HepG2 (cell line): ENCODE measurements at regions not wholly inside any gene's neighbourhood (a gene's known extent, or its start where the extent isn't known, plus 50 kb on each side); places are given as distances from the start of the nearest gene placed in this dataset.
"Not testable (repeated sequence)": the region's sequence is repeated elsewhere in the genome, so short reads cannot be mapped to it uniquely, and the experiment has no call there.

Experiments used
- ATAC-seq: fragments of 200-7000 bp; cut with Tn5 transposase; 3 replicates; pipeline ENCODE4 v1.9.1; 2020; ENCODE audit warnings: mild to moderate bottlenecking, moderate library complexity
- BruUV-seq: library from RNA; stranded (reverse); fragments of 400-500 nt; replicated peaks from 2 replicates; lab custom pipeline; 2021; lab: Mats Ljungman, UMichigan
- CTCF ChIA-PET: fragments of 300-600 bp; formaldehyde crosslinking; extraction: SDS; loops from one replicate; lab custom pipeline; 2021; ENCODE audit warnings: low total read pairs, inconsistent platforms, low intra/inter-chr PET ratio; lab: Yijun Ruan, JAX
- POLR2A ChIA-PET: fragments of 350-600 bp; sonication (Branson Sonifier 250); formaldehyde crosslinking; loops from one replicate; lab custom pipeline; 2020; ENCODE audit warnings: antibody characterized with exemption, inconsistent platforms; lab: Yijun Ruan, JAX
- DNase-seq: peaks from one replicate; pipeline ENCODE4 v3.0.0-alpha.2; 2015; ENCODE audit warnings: low spot score
- FAIRE-seq: peaks from 3 replicates; lab custom pipeline; 2011; peaks lifted over from hg19 to GRCh38; lab: Jason Lieb, UNC
- H2AFZ ChIP-seq: one replicate; pipeline ENCODE4 v1.6.1; 2011; ENCODE audit warnings: low read length, inconsistent platforms
- H3K27ac ChIP-seq: fragments of 300-600 bp; 3 replicates; pipeline ENCODE4 v1.8.0; 2011; ENCODE audit warnings: mixed run types, mild to moderate bottlenecking, mixed read lengths, low read length, inconsistent platforms; ENCODE audit not compliant: insufficient read depth; ENCODE audit errors: extremely low read length
- H3K27me3 ChIP-seq, 2 experiments: fragments of 200-600 bp in 1 of 2; 2 replicates in 1 of 2; 3 replicates in 1 of 2; pipeline versions ENCODE4 v1.6.0 to v1.8.0; 2011; ENCODE audit warnings: low read length in 2 of 2, mild to moderate bottlenecking in 2 of 2, moderate library complexity in 2 of 2, inconsistent platforms in 1 of 2; ENCODE audit not compliant: insufficient read depth in 2 of 2, control insufficient read depth in 1 of 2
- H3K36me3 ChIP-seq, 2 experiments: fragments of 200-600 bp in 1 of 2; replicated peaks in 1 of 2; 2 replicates in 1 of 2; 3 replicates in 1 of 2; pipeline versions ENCODE4 v1.5.1 to v1.8.0; 2011; ENCODE audit warnings: low read length in 2 of 2, inconsistent platforms in 1 of 2; ENCODE audit not compliant: insufficient read depth in 2 of 2, control insufficient read depth in 1 of 2
- H3K4me1 ChIP-seq: 2 replicates; pipeline ENCODE4 v1.5.1; 2012; ENCODE audit warnings: low read length, inconsistent platforms; ENCODE audit not compliant: insufficient read depth
- H3K4me2 ChIP-seq: 2 replicates; pipeline ENCODE4 v1.6.0; 2011; ENCODE audit warnings: low read depth, low read length, inconsistent platforms
- H3K4me3 ChIP-seq, 3 experiments: fragments of 200-600 bp in 1 of 3; sonication (generic), shearing (Covaris generic) in 1 of 3; replicated peaks in 1 of 3; 2 replicates each; pipeline ENCODE4 v1.5.1; 2011 to 2016; ENCODE audit warnings: low read length in 3 of 3, inconsistent platforms in 2 of 3, low read depth in 2 of 3, mild to moderate bottlenecking in 2 of 3, control low read depth in 1 of 3, mixed read lengths in 1 of 3; ENCODE audit not compliant: insufficient read depth in 1 of 3
- H3K79me2 ChIP-seq: one replicate; pipeline ENCODE4 v1.6.1; 2011; ENCODE audit warnings: low read length, inconsistent platforms; ENCODE audit not compliant: insufficient read depth
- H3K9ac ChIP-seq: 2 replicates; pipeline ENCODE4 v1.6.0; 2011; ENCODE audit warnings: mild to moderate bottlenecking, low read depth, low read length, inconsistent platforms; ENCODE audit not compliant: insufficient read depth
- H3K9me3 ChIP-seq: 2 replicates; pipeline ENCODE4 v1.5.1; 2012; ENCODE audit warnings: mild to moderate bottlenecking, low read length
- H4K20me1 ChIP-seq: 2 replicates; pipeline ENCODE4 v1.6.0; 2011; ENCODE audit warnings: inconsistent platforms, mild to moderate bottlenecking, low read length, moderate library complexity; ENCODE audit not compliant: insufficient read depth
- EZH2 ChIP-seq: conservative IDR thresholded peaks from 2 replicates; pipeline ENCODE4 v1.6.1; 2012; ENCODE audit warnings: mild to moderate bottlenecking, low read depth, low read length, moderate library complexity
- FOXK1 ChIP-seq: sonication (generic); formaldehyde crosslinking; IDR thresholded peaks from 2 replicates; pipeline ENCODE4 v1.4.0; 2020; ENCODE audit warnings: low read depth, missing genetic modification reagents, borderline replicate concordance
- MAFK ChIP-seq, 2 experiments: IDR thresholded peaks in 1 of 2; conservative IDR thresholded peaks in 1 of 2; 2 replicates each; pipeline ENCODE4 v1.6.1; 2011; ENCODE audit warnings: improper control_type of control experiment in 2 of 2, low read length in 2 of 2
- ZNF235 ChIP-seq: sonication (generic); formaldehyde crosslinking; IDR thresholded peaks from 2 replicates; pipeline ENCODE4 v1.8.1; 2023; ENCODE audit warnings: mild to moderate bottlenecking, missing genetic modification reagents, borderline replicate concordance
- ZNF563 ChIP-seq: sonication (generic); formaldehyde crosslinking; IDR thresholded peaks from 2 replicates; pipeline ENCODE4 v1.8.0; 2022; ENCODE audit warnings: mild to moderate bottlenecking, moderate library complexity, missing genetic modification reagents
- ZNF589 ChIP-seq: sonication (generic); formaldehyde crosslinking; conservative IDR thresholded peaks from 2 replicates; pipeline ENCODE4 v1.8.0; 2022; ENCODE audit warnings: mild to moderate bottlenecking, moderate library complexity, missing genetic modification reagents
- ZNF629 ChIP-seq: sonication (generic); formaldehyde crosslinking; conservative IDR thresholded peaks from 2 replicates; pipeline ENCODE4 v1.5.0; 2020; ENCODE audit warnings: missing genetic modification reagents
- ZNF772 ChIP-seq: sonication (generic); formaldehyde crosslinking; IDR thresholded peaks from 2 replicates; pipeline ENCODE4 v1.5.0; 2020; ENCODE audit warnings: mild to moderate bottlenecking, missing genetic modification reagents
- WGBS: methylation state at CpG from one replicate; pipeline ENCODE4 v1.1.6; 2017; ENCODE audit warnings: low lambda C conversion rate; 5-methylcytosine and 5-hydroxymethylcytosine counted together
- in situ Hi-C: cut with HindIII; loops from 2 replicates; pipeline ENCODE4 v1.10.0; 2017; ENCODE audit warnings: low pct_unique_long_range_greater_than_20kb; ENCODE audit not compliant: extremely low pct_ligation_motif_present
- intact Hi-C: fragments of 100-400 bp; cut with micrococcal nuclease; formaldehyde crosslinking; loops from one replicate; pipeline ENCODE4 v1.10.0; 2022; ENCODE audit not compliant: unreplicated experiment

- no peak for ATAC-seq
- Histone ChIP-seq H3K4me2 (no peak overlapping the region), H4K20me1 (no peaks in the 10 kb centered on the region), H3K4me1 (no peaks in the 10 kb centered on the region), H3K4me3 (no peak overlapping the region), H3K79me2 (no peaks in the 10 kb centered on the region), H3K27ac (no peak overlapping the region), H2AFZ (no peak overlapping the region), H3K9me3 (no peaks in the 10 kb centered on the region), H3K36me3 (no peaks in the 10 kb centered on the region), H3K9ac (no peak overlapping the region), H3K27me3 (no peaks in the 10 kb centered on the region)
- 0 out of 4 replicates have a peak, but pooled peaks of 1 of the 2 experiments have one; percentile 14 for TF ChIP-seq MAFK (conservative IDR thresholded peaks at IDR 0.05 in 1 of 2, IDR thresholded peaks at IDR 0.05 in 1 of 2; ENCODE audit: low read length in 2 of 2)
- TF ChIP-seq ZNF629 = no peak
- DNase-seq = no peak
- in situ Hi-C loops (no loop called here), intact Hi-C loops (no loop called here)
- WGBS = 42% methylated on average over 6 of the region's 6 CpGs
- ChIA-PET CTCF (no interaction called here), POLR2A (no interaction called here)
- no TSS peak for BruUV-seq
- FAIRE-seq = no peak
Measured at GRCh38 chr3:191019855-191020254, 157.4 kb upstream of the GMNC start.

GRCh38 chr3:191015960-191016359, 153.5 kb upstream of the GMNC start:
- BruUV-seq, FAIRE-seq, H3K4me2 ChIP-seq, ATAC-seq, H3K79me2 ChIP-seq, in situ Hi-C loops, H3K36me3 ChIP-seq, CTCF ChIA-PET, H3K4me3 ChIP-seq, H3K9me3 ChIP-seq, H3K27me3 ChIP-seq, H4K20me1 ChIP-seq, H3K27ac ChIP-seq, POLR2A ChIA-PET, H3K9ac ChIP-seq, intact Hi-C loops, H3K4me1 ChIP-seq, DNase-seq, H2AFZ ChIP-seq: not testable (repeated sequence)
- 4% methylated on average over 5 of the region's 6 CpGs for WGBS

GRCh38 chr3:191008074-191008473, 145.6 kb upstream of the GMNC start:
- Histone ChIP-seq H3K36me3 (no peaks in the 10 kb centered on the region), H3K4me1 (no peaks in the 10 kb centered on the region), H2AFZ (no peak overlapping the region), H3K79me2 (no peaks in the 10 kb centered on the region), H3K9me3 (no peaks in the 10 kb centered on the region), H3K4me2 (no peak overlapping the region), H3K4me3 (no peak overlapping the region)
- BruUV-seq = no TSS peak
- intact Hi-C loops (no loop called here), in situ Hi-C loops (no loop called here)
- FAIRE-seq = no peak
- POLR2A ChIA-PET = no interaction called here
- ATAC-seq = no peak
- no peak for TF ChIP-seq FOXK1 (CRISPR knock-in tag)
- no peak for TF ChIP-seq ZNF563 (CRISPR knock-in tag)
- TF ChIP-seq ZNF589 (CRISPR knock-in tag) = no peak
- no peak for TF ChIP-seq ZNF772 (CRISPR knock-in tag)
- no peak for TF ChIP-seq ZNF235
- no peak for TF ChIP-seq EZH2
- TF ChIP-seq, all 625 proteins: peak for 0
- CTCF ChIA-PET = no interaction called here
- H4K20me1 ChIP-seq = no peaks in the 10 kb centered on the region
- no peak overlapping the region for H3K9ac ChIP-seq
- no peak overlapping the region for H3K27ac ChIP-seq
- WGBS = 0% methylated on average over 1 of the region's 1 CpG
- H3K27me3 ChIP-seq = no peaks in the 10 kb centered on the region
- no peak for DNase-seq
